ENCODE measurements at regions not wholly inside any gene's neighbourhood (a gene's known extent, or its start where the extent isn't known, plus 50 kb on each side); places are given as distances from the start of the nearest gene placed in this dataset.

DNA sequence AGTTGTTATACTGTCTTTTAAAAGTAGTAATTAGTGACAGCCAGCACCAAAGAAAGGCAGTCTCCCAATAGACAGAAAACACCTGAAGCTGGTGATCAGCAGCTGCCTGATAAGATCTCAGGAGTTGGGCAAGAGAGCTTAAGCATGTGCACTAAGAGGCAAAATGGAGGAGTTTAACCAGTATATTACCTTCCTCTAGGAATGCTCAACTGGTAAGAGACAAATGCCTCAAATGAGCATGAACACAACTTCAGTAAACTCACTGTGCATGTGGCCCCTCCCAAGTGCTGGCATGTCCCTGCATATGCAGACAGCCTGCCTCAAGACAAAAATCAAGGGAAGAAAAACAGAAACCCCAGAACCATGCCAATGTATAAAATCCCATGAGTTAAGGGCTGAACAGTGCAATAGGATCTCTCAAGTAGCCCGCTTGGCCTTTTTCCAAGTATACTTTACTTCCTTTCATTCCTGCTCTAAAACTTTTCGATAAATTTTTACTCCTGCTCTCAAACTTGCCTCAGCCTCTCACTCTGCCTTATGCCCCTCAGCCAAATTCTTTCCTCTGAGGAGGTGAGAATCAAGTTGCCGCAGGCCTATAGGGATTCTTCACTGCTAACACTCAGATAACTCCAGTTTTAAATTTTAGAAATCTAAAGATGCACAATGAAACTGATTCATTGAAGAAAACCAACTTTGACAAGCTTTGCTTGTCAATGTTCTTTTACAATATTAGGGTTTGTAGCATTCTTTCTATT, 724.8 kb upstream of the RIOK2 start:
- no peaks in the 10 kb centered on the region for H3K36me3 ChIP-seq (ENCODE audit: control insufficient read depth in 2 of 2, insufficient read depth in 1 of 2, low read length in 2 of 2)
- no peak overlapping the region for H3K27ac ChIP-seq (ENCODE audit: extremely low read depth, low read depth, low read length)
- POLR2A ChIA-PET = no interaction called here
- H3K9me3 ChIP-seq (ENCODE audit: control insufficient read depth, insufficient read depth, low read depth, low read length) = no peaks in the 10 kb centered on the region
- H3K4me1 ChIP-seq (ENCODE audit: control insufficient read depth, insufficient read depth, low read length) = no peaks in the 10 kb centered on the region
- H3K4me3 ChIP-seq (ENCODE audit: low read depth, low read length) = no peak overlapping the region
- CTCF ChIA-PET = no interaction called here
- TF ChIP-seq ZNF155 (tag by site-specific recombination; IDR thresholded peaks at IDR 0.05) (no peak), KLF7 (tag by site-specific recombination; IDR thresholded peaks at IDR 0.05; ENCODE audit: borderline replicate concordance) (no peak), ZNF416 (tag by site-specific recombination; IDR thresholded peaks at IDR 0.05) (no peak), ZNF629 (tag by site-specific recombination; IDR thresholded peaks at IDR 0.05) (no peak), ZNF248 (tag by site-specific recombination; IDR thresholded peaks at IDR 0.05) (no peak), ZNF571 (tag by site-specific recombination; IDR thresholded peaks at IDR 0.05) (no peak), ZNF341 (tag by site-specific recombination; IDR thresholded peaks at IDR 0.05; ENCODE audit: low read depth) (no peak), ZFP41 (tag by site-specific recombination; IDR thresholded peaks at IDR 0.05; ENCODE audit: borderline replicate concordance) (no peak), HOXA7 (CRISPR knock-in tag; IDR thresholded peaks at IDR 0.05; ENCODE audit: borderline replicate concordance) (no peak), ZNF214 (tag by site-specific recombination; IDR thresholded peaks at IDR 0.05; ENCODE audit: borderline replicate concordance) (no peak), ZFP37 (tag by site-specific recombination; IDR thresholded peaks at IDR 0.05) (no peak), ZNF776 (tag by site-specific recombination; IDR thresholded peaks at IDR 0.05; ENCODE audit: borderline replicate concordance) (no peak), ZNF777 (tag by site-specific recombination; IDR thresholded peaks at IDR 0.05; ENCODE audit: borderline replicate concordance) (no peak)
- TF ChIP-seq, protein P1, sequence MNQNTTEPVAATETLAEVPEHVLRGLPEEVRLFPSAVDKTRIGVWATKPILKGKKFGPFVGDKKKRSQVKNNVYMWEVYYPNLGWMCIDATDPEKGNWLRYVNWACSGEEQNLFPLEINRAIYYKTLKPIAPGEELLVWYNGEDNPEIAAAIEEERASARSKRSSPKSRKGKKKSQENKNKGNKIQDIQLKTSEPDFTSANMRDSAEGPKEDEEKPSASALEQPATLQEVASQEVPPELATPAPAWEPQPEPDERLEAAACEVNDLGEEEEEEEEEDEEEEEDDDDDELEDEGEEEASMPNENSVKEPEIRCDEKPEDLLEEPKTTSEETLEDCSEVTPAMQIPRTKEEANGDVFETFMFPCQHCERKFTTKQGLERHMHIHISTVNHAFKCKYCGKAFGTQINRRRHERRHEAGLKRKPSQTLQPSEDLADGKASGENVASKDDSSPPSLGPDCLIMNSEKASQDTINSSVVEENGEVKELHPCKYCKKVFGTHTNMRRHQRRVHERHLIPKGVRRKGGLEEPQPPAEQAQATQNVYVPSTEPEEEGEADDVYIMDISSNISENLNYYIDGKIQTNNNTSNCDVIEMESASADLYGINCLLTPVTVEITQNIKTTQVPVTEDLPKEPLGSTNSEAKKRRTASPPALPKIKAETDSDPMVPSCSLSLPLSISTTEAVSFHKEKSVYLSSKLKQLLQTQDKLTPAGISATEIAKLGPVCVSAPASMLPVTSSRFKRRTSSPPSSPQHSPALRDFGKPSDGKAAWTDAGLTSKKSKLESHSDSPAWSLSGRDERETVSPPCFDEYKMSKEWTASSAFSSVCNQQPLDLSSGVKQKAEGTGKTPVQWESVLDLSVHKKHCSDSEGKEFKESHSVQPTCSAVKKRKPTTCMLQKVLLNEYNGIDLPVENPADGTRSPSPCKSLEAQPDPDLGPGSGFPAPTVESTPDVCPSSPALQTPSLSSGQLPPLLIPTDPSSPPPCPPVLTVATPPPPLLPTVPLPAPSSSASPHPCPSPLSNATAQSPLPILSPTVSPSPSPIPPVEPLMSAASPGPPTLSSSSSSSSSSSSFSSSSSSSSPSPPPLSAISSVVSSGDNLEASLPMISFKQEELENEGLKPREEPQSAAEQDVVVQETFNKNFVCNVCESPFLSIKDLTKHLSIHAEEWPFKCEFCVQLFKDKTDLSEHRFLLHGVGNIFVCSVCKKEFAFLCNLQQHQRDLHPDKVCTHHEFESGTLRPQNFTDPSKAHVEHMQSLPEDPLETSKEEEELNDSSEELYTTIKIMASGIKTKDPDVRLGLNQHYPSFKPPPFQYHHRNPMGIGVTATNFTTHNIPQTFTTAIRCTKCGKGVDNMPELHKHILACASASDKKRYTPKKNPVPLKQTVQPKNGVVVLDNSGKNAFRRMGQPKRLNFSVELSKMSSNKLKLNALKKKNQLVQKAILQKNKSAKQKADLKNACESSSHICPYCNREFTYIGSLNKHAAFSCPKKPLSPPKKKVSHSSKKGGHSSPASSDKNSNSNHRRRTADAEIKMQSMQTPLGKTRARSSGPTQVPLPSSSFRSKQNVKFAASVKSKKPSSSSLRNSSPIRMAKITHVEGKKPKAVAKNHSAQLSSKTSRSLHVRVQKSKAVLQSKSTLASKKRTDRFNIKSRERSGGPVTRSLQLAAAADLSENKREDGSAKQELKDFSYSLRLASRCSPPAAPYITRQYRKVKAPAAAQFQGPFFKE (tag by site-specific recombination; IDR thresholded peaks at IDR 0.05; ENCODE audit: borderline replicate concordance) = no peak
- TF ChIP-seq, protein P2, sequence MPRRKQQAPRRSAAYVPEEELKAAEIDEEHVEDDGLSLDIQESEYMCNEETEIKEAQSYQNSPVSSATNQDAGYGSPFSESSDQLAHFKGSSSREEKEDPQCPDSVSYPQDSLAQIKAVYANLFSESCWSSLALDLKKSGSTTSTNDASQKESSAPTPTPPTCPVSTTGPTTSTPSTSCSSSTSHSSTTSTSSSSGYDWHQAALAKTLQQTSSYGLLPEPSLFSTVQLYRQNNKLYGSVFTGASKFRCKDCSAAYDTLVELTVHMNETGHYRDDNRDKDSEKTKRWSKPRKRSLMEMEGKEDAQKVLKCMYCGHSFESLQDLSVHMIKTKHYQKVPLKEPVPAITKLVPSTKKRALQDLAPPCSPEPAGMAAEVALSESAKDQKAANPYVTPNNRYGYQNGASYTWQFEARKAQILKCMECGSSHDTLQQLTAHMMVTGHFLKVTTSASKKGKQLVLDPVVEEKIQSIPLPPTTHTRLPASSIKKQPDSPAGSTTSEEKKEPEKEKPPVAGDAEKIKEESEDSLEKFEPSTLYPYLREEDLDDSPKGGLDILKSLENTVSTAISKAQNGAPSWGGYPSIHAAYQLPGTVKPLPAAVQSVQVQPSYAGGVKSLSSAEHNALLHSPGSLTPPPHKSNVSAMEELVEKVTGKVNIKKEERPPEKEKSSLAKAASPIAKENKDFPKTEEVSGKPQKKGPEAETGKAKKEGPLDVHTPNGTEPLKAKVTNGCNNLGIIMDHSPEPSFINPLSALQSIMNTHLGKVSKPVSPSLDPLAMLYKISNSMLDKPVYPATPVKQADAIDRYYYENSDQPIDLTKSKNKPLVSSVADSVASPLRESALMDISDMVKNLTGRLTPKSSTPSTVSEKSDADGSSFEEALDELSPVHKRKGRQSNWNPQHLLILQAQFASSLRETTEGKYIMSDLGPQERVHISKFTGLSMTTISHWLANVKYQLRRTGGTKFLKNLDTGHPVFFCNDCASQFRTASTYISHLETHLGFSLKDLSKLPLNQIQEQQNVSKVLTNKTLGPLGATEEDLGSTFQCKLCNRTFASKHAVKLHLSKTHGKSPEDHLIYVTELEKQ (tag by site-specific recombination; IDR thresholded peaks at IDR 0.05; ENCODE audit: borderline replicate concordance) = no peak
- TF ChIP-seq, protein P3, sequence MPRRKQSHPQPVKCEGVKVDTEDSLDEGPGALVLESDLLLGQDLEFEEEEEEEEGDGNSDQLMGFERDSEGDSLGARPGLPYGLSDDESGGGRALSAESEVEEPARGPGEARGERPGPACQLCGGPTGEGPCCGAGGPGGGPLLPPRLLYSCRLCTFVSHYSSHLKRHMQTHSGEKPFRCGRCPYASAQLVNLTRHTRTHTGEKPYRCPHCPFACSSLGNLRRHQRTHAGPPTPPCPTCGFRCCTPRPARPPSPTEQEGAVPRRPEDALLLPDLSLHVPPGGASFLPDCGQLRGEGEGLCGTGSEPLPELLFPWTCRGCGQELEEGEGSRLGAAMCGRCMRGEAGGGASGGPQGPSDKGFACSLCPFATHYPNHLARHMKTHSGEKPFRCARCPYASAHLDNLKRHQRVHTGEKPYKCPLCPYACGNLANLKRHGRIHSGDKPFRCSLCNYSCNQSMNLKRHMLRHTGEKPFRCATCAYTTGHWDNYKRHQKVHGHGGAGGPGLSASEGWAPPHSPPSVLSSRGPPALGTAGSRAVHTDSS (tag by site-specific recombination; IDR thresholded peaks at IDR 0.05) = no peak
- TF ChIP-seq, protein P4, sequence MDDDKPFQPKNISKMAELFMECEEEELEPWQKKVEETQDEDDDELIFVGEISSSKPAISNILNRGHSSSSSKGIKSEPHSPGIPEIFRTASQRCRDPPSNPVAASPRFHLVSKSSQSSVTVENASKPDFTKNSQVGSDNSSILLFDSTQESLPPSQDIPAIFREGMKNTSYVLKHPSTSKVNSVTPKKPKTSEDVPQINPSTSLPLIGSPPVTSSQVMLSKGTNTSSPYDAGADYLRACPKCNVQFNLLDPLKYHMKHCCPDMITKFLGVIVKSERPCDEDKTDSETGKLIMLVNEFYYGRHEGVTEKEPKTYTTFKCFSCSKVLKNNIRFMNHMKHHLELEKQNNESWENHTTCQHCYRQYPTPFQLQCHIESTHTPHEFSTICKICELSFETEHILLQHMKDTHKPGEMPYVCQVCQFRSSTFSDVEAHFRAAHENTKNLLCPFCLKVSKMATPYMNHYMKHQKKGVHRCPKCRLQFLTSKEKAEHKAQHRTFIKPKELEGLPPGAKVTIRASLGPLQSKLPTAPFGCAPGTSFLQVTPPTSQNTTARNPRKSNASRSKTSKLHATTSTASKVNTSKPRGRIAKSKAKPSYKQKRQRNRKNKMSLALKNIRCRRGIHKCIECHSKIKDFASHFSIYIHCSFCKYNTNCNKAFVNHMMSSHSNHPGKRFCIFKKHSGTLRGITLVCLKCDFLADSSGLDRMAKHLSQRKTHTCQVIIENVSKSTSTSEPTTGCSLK (tag by site-specific recombination; IDR thresholded peaks at IDR 0.05) = no peak
- TF ChIP-seq, protein P5, sequence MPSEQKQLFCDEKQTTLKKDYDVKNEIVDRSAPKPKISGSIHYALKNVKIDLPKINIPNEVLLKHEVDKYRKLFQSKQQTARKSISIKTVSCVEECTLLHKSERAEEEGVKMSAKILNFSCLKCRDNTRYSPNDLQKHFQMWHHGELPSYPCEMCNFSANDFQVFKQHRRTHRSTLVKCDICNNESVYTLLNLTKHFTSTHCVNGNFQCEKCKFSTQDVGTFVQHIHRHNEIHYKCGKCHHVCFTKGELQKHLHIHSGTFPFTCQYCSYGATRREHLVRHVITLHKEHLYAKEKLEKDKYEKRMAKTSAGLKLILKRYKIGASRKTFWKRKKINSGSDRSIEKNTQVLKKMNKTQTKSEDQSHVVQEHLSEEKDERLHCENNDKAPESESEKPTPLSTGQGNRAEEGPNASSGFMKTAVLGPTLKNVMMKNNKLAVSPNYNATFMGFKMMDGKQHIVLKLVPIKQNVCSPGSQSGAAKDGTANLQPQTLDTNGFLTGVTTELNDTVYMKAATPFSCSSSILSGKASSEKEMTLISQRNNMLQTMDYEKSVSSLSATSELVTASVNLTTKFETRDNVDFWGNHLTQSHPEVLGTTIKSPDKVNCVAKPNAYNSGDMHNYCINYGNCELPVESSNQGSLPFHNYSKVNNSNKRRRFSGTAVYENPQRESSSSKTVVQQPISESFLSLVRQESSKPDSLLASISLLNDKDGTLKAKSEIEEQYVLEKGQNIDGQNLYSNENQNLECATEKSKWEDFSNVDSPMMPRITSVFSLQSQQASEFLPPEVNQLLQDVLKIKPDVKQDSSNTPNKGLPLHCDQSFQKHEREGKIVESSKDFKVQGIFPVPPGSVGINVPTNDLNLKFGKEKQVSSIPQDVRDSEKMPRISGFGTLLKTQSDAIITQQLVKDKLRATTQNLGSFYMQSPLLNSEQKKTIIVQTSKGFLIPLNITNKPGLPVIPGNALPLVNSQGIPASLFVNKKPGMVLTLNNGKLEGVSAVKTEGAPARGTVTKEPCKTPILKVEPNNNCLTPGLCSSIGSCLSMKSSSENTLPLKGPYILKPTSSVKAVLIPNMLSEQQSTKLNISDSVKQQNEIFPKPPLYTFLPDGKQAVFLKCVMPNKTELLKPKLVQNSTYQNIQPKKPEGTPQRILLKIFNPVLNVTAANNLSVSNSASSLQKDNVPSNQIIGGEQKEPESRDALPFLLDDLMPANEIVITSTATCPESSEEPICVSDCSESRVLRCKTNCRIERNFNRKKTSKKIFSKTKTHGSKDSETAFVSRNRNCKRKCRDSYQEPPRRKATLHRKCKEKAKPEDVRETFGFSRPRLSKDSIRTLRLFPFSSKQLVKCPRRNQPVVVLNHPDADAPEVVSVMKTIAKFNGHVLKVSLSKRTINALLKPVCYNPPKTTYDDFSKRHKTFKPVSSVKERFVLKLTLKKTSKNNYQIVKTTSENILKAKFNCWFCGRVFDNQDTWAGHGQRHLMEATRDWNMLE (tag by site-specific recombination; conservative IDR thresholded peaks at IDR 0.05; ENCODE audit: low read depth) = no peak
